WTC11 (cell line): ENCODE measurements at regions not wholly inside any gene's neighbourhood (a gene's known extent, or its start where the extent isn't known, plus 50 kb on each side); places are given as distances from the start of the nearest gene placed in this dataset.

Experiments
- ATAC-seq: fragments of 200-7000 bp; cut with Tn5 transposase; 2 replicates; pipeline ENCODE4 v1.10.0; 2021; ENCODE audit warnings: mild to moderate bottlenecking, moderate library complexity
- CTCF ChIA-PET: fragments of 300-600 bp; sonication (Branson Sonifier 250); formaldehyde crosslinking; loops from one replicate; lab custom pipeline; 2021; ENCODE audit warnings: antibody characterized with exemption; lab: Charles Lee
- POLR2A ChIA-PET: fragments of 350-600 bp; sonication (Branson Sonifier 250); formaldehyde crosslinking; loops from one replicate; lab custom pipeline; 2021; ENCODE audit warnings: antibody characterized with exemption; lab: Charles Lee
- DNase-seq: peaks from one replicate; pipeline ENCODE4 v3.0.0; 2021; ENCODE audit warnings: low spot score
- H3K27ac Mint-ChIP-seq: 2 replicates; pipeline ENCODE4 v1.8.0; 2021; ENCODE audit warnings: mixed read lengths
- H3K27me3 Mint-ChIP-seq: 2 replicates; pipeline ENCODE4 v1.8.0; 2021; ENCODE audit warnings: low read depth, mild to moderate bottlenecking, moderate library complexity, mixed read lengths
- H3K36me3 Mint-ChIP-seq: 2 replicates; pipeline ENCODE4 v1.8.0; 2021; ENCODE audit warnings: mixed read lengths
- H3K4me1 Mint-ChIP-seq: 2 replicates; pipeline ENCODE4 v1.8.0; 2022; ENCODE audit warnings: mixed read lengths
- H3K4me3 Mint-ChIP-seq: 2 replicates; pipeline ENCODE4 v1.8.0; 2021; ENCODE audit warnings: mild to moderate bottlenecking, moderate library complexity, mixed read lengths
- H3K9me3 Mint-ChIP-seq: 2 replicates; pipeline ENCODE4 v1.8.0; 2021; ENCODE audit warnings: mixed read lengths
- E2F4 ChIP-seq: sonication (generic); formaldehyde crosslinking; IDR thresholded peaks from 2 replicates; pipeline ENCODE4 v1.8.1; 2022; ENCODE audit warnings: low read depth, mild to moderate bottlenecking, moderate library complexity, missing genetic modification reagents, borderline replicate concordance
- ELF4 ChIP-seq: sonication (generic); formaldehyde crosslinking; IDR thresholded peaks from 2 replicates; pipeline ENCODE4 v1.8.1; 2022; ENCODE audit warnings: low read depth, mild to moderate bottlenecking, moderate library complexity, missing genetic modification reagents
- ETV6 ChIP-seq: sonication (generic); formaldehyde crosslinking; IDR thresholded peaks from 2 replicates; pipeline ENCODE4 v1.8.1; 2022; ENCODE audit warnings: mild to moderate bottlenecking, missing genetic modification reagents
- FOXJ3 ChIP-seq: sonication (generic); formaldehyde crosslinking; IDR thresholded peaks from 2 replicates; pipeline ENCODE4 v1.9.0; 2021; ENCODE audit warnings: missing genetic modification reagents, mild to moderate bottlenecking, borderline replicate concordance
- FOXP1 ChIP-seq: sonication (generic); formaldehyde crosslinking; IDR thresholded peaks from 2 replicates; pipeline ENCODE4 v1.8.0; 2022; ENCODE audit warnings: missing genetic modification reagents, mild to moderate bottlenecking, moderate library complexity, borderline replicate concordance
- KAT7 ChIP-seq: sonication (generic); formaldehyde crosslinking; IDR thresholded peaks from 2 replicates; pipeline ENCODE4 v1.8.1; 2023; ENCODE audit warnings: missing genetic modification reagents, mild to moderate bottlenecking, borderline replicate concordance
- MYBL2 ChIP-seq: sonication (generic); formaldehyde crosslinking; IDR thresholded peaks from 2 replicates; pipeline ENCODE4 v1.8.1; 2023; ENCODE audit warnings: mild to moderate bottlenecking, moderate library complexity, missing genetic modification reagents
- PRRX2 ChIP-seq: fragments of 250-450 bp; sonication (Bioruptor Pico); IDR thresholded peaks from 2 replicates; pipeline ENCODE4 v1.8.0; 2021; ENCODE audit warnings: mild to moderate bottlenecking
- SOX15 ChIP-seq: fragments of 250-450 bp; sonication (Bioruptor Pico); IDR thresholded peaks from 2 replicates; pipeline ENCODE4 v1.9.0; 2021; ENCODE audit warnings: mild to moderate bottlenecking
- TEAD4 ChIP-seq: sonication (generic); formaldehyde crosslinking; IDR thresholded peaks from 2 replicates; pipeline ENCODE4 v1.8.0; 2022; ENCODE audit warnings: mild to moderate bottlenecking, missing genetic modification reagents
- USF1 ChIP-seq: sonication (generic); formaldehyde crosslinking; IDR thresholded peaks from 2 replicates; pipeline ENCODE4 v1.8.0; 2022; ENCODE audit warnings: mild to moderate bottlenecking, missing genetic modification reagents
- ZBTB21 ChIP-seq: sonication (generic); formaldehyde crosslinking; IDR thresholded peaks from 2 replicates; pipeline ENCODE4 v1.8.1; 2023; ENCODE audit warnings: mild to moderate bottlenecking, missing genetic modification reagents, borderline replicate concordance
- ZNF138 ChIP-seq: sonication (generic); formaldehyde crosslinking; conservative IDR thresholded peaks from 2 replicates; pipeline ENCODE4 v1.8.1; 2022; ENCODE audit warnings: mild to moderate bottlenecking, moderate library complexity, missing genetic modification reagents
- ZNF396 ChIP-seq: fragments of 250-450 bp; sonication (Bioruptor Pico); IDR thresholded peaks from 2 replicates; pipeline ENCODE4 v1.8.0; 2021; ENCODE audit warnings: mild to moderate bottlenecking, moderate library complexity, borderline replicate concordance
- ZNF416 ChIP-seq: fragments of 250-450 bp; sonication (Bioruptor Pico); IDR thresholded peaks from 2 replicates; pipeline ENCODE4 v1.9.0; 2021; ENCODE audit warnings: mild to moderate bottlenecking, inconsistent platforms
- TF ChIP-seq, protein P1 (sequence below): sonication (generic); formaldehyde crosslinking; IDR thresholded peaks from 2 replicates; pipeline ENCODE4 v1.8.0; 2023; ENCODE audit warnings: missing genetic modification reagents, mild to moderate bottlenecking, borderline replicate concordance
- TF ChIP-seq, protein P2 (sequence below): sonication (generic); formaldehyde crosslinking; IDR thresholded peaks from 2 replicates; pipeline ENCODE4 v1.8.1; 2023; ENCODE audit warnings: mild to moderate bottlenecking, missing genetic modification reagents, moderate library complexity
- TF ChIP-seq, protein P3 (sequence below): sonication (generic); formaldehyde crosslinking; IDR thresholded peaks from 2 replicates; pipeline ENCODE4 v1.8.1; 2023; ENCODE audit warnings: mild to moderate bottlenecking, missing genetic modification reagents, borderline replicate concordance
- TF ChIP-seq, protein P4 (sequence below): sonication (generic); formaldehyde crosslinking; IDR thresholded peaks from 2 replicates; pipeline ENCODE4 v1.8.0; 2023; ENCODE audit warnings: missing genetic modification reagents

DNA sequence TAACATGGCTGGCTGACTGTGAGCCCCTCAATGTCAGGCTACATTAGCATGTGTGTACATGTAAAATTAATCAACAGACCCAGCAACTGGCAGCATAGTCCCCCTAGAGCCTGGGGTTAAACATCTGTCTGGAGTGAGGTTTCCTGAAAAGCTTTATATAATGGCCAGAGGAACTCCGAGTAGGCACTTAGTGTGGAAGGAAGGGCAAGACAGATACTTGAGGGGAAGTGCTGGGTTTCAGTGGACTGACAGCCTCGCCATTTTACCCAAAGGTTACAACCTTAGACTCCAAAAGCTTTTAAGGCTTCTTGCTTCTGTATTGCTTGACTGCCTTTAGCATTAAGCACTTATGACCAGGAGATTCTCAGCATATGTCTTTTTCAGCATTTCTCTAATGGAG, 430.8 kb downstream of the FLRT2 start:
- Mint-ChIP-seq H3K27ac (no peak overlapping the region), H3K27me3 (no peaks in the 10 kb centered on the region), H3K9me3 (no peaks in the 10 kb centered on the region), H3K4me3 (no peak overlapping the region), H3K36me3 (no peaks in the 10 kb centered on the region), H3K4me1 (0 out of 2 replicates have a peak, but pooled peaks cover 3% of the 10 kb centered on the region)
- TF ChIP-seq E2F4, result no peak
- no peak for ATAC-seq
- ChIA-PET CTCF (no interaction called here), POLR2A (no interaction called here)
- no peak for DNase-seq

DNA sequence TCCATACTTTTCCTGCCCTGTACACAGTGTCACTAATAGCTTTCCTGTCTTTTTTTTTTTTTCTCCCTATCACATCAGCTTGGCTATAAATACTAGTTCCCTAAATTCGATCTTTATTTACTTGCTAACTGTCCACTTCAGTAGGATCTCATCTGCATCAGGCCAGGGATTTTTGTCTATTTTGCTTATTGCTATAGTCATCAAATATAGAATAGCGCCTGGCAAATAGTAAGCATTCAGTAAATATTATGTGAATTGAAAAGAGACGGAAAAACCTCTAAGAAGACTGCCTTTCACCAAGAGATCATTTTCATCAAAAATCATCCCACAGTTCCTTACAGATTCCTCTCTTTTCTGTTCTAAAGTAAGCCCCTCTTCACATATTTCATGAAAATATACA, 429.1 kb downstream of the FLRT2 start:
- no peaks in the 10 kb centered on the region for H3K27me3 Mint-ChIP-seq
- POLR2A ChIA-PET, result no interaction called here
- H3K27ac Mint-ChIP-seq, result no peak overlapping the region
- CTCF ChIA-PET, result interaction anchor here (1.2 kb wide), 1 partner anchor 79 kb away, joined by 4 read pairs; no protein-coding TSS in a partner anchor
- H3K9me3 Mint-ChIP-seq, result no peaks in the 10 kb centered on the region
- no peaks in the 10 kb centered on the region for H3K36me3 Mint-ChIP-seq
- no peak overlapping the region for H3K4me3 Mint-ChIP-seq
- 0 out of 2 replicates have a peak, but pooled peaks cover 3% of the 10 kb centered on the region for H3K4me1 Mint-ChIP-seq
- TF ChIP-seq FOXJ3 (CRISPR knock-in tag) (no peak), TEAD4 (CRISPR knock-in tag) (no peak), ZNF396 (no peak), MYBL2 (no peak), ETV6 (CRISPR knock-in tag) (no peak)
- TF ChIP-seq, protein P1, sequence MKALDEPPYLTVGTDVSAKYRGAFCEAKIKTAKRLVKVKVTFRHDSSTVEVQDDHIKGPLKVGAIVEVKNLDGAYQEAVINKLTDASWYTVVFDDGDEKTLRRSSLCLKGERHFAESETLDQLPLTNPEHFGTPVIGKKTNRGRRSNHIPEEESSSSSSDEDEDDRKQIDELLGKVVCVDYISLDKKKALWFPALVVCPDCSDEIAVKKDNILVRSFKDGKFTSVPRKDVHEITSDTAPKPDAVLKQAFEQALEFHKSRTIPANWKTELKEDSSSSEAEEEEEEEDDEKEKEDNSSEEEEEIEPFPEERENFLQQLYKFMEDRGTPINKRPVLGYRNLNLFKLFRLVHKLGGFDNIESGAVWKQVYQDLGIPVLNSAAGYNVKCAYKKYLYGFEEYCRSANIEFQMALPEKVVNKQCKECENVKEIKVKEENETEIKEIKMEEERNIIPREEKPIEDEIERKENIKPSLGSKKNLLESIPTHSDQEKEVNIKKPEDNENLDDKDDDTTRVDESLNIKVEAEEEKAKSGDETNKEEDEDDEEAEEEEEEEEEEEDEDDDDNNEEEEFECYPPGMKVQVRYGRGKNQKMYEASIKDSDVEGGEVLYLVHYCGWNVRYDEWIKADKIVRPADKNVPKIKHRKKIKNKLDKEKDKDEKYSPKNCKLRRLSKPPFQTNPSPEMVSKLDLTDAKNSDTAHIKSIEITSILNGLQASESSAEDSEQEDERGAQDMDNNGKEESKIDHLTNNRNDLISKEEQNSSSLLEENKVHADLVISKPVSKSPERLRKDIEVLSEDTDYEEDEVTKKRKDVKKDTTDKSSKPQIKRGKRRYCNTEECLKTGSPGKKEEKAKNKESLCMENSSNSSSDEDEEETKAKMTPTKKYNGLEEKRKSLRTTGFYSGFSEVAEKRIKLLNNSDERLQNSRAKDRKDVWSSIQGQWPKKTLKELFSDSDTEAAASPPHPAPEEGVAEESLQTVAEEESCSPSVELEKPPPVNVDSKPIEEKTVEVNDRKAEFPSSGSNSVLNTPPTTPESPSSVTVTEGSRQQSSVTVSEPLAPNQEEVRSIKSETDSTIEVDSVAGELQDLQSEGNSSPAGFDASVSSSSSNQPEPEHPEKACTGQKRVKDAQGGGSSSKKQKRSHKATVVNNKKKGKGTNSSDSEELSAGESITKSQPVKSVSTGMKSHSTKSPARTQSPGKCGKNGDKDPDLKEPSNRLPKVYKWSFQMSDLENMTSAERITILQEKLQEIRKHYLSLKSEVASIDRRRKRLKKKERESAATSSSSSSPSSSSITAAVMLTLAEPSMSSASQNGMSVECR (CRISPR knock-in tag), result no peak
- TF ChIP-seq, protein P2, sequence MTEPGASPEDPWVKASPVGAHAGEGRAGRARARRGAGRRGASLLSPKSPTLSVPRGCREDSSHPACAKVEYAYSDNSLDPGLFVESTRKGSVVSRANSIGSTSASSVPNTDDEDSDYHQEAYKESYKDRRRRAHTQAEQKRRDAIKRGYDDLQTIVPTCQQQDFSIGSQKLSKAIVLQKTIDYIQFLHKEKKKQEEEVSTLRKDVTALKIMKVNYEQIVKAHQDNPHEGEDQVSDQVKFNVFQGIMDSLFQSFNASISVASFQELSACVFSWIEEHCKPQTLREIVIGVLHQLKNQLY, result no peak
- TF ChIP-seq, protein P3, sequence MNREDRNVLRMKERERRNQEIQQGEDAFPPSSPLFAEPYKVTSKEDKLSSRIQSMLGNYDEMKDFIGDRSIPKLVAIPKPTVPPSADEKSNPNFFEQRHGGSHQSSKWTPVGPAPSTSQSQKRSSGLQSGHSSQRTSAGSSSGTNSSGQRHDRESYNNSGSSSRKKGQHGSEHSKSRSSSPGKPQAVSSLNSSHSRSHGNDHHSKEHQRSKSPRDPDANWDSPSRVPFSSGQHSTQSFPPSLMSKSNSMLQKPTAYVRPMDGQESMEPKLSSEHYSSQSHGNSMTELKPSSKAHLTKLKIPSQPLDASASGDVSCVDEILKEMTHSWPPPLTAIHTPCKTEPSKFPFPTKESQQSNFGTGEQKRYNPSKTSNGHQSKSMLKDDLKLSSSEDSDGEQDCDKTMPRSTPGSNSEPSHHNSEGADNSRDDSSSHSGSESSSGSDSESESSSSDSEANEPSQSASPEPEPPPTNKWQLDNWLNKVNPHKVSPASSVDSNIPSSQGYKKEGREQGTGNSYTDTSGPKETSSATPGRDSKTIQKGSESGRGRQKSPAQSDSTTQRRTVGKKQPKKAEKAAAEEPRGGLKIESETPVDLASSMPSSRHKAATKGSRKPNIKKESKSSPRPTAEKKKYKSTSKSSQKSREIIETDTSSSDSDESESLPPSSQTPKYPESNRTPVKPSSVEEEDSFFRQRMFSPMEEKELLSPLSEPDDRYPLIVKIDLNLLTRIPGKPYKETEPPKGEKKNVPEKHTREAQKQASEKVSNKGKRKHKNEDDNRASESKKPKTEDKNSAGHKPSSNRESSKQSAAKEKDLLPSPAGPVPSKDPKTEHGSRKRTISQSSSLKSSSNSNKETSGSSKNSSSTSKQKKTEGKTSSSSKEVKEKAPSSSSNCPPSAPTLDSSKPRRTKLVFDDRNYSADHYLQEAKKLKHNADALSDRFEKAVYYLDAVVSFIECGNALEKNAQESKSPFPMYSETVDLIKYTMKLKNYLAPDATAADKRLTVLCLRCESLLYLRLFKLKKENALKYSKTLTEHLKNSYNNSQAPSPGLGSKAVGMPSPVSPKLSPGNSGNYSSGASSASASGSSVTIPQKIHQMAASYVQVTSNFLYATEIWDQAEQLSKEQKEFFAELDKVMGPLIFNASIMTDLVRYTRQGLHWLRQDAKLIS (CRISPR knock-in tag), result no peak
- TF ChIP-seq, protein P4, sequence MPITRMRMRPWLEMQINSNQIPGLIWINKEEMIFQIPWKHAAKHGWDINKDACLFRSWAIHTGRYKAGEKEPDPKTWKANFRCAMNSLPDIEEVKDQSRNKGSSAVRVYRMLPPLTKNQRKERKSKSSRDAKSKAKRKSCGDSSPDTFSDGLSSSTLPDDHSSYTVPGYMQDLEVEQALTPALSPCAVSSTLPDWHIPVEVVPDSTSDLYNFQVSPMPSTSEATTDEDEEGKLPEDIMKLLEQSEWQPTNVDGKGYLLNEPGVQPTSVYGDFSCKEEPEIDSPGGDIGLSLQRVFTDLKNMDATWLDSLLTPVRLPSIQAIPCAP, result no peak
- TF ChIP-seq, all 79 proteins: peak for 0
- DNase-seq (no peak), ATAC-seq (no peak)

DNA sequence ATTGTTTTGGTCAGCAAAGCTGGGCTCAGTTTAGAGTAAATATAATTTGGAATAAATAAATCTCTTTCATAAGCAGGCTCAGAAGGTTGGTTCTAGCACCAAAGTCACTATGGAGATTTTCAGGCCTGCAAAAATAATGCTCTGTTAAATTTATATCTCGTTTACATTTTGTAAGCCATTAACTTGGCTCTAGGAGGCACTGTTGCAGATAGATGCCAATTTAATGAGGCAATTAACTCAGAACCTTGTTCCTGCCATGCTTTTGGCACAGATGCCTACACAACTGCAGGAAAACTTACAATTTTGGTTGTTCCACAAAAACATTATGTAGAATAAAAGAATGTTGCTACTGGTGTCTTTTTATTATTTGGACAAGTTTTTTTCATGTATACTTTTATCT, 428.1 kb downstream of the FLRT2 start:
- POLR2A ChIA-PET, result no interaction called here
- H3K9me3 Mint-ChIP-seq, result no peaks in the 10 kb centered on the region
- 0 out of 2 replicates have a peak, but pooled peaks cover 3% of the 10 kb centered on the region for H3K4me1 Mint-ChIP-seq
- H3K27ac Mint-ChIP-seq, result no peak overlapping the region
- DNase-seq (no peak), ATAC-seq (no peak)
- CTCF ChIA-PET, result interaction anchor here (1.3 kb wide), 1 partner anchor 78 kb away, joined by 4 read pairs; no protein-coding TSS in a partner anchor
- no peak overlapping the region for H3K4me3 Mint-ChIP-seq
- no peaks in the 10 kb centered on the region for H3K36me3 Mint-ChIP-seq
- no peaks in the 10 kb centered on the region for H3K27me3 Mint-ChIP-seq
- TF ChIP-seq PRRX2 (CRISPR knock-in tag) (no peak), USF1 (CRISPR knock-in tag) (no peak), FOXJ3 (CRISPR knock-in tag) (no peak), ZNF416 (CRISPR knock-in tag) (no peak), SOX15 (CRISPR knock-in tag) (no peak), ZNF138 (CRISPR knock-in tag) (no peak), KAT7 (CRISPR knock-in tag) (no peak), ETV6 (CRISPR knock-in tag) (no peak), FOXP1 (no peak), ELF4 (CRISPR knock-in tag) (no peak), ZBTB21 (CRISPR knock-in tag) (no peak)
